Astrocyte of the spinal cord (primary cell): ENCODE measurements at regions not wholly inside any gene's neighbourhood (a gene's known extent, or its start where the extent isn't known, plus 50 kb on each side); places are given as distances from the start of the nearest gene placed in this dataset.

Source experiments
- DNase-seq: peaks from one replicate; pipeline ENCODE4 v3.0.0; 2011; ENCODE audit warnings: low read depth, low spot score
- H3K4me3 ChIP-seq: 2 replicates; pipeline ENCODE4 v1.5.1; 2011; ENCODE audit warnings: low read depth, mild to moderate bottlenecking, low read length, moderate library complexity
- in situ Hi-C: cut with HindIII; loops from 2 replicates; pipeline ENCODE4 v1.10.0; 2017; ENCODE audit warnings: low sequenced_read_pairs
- TF ChIP-seq, protein P1 (sequence below): IDR thresholded peaks from 2 replicates; pipeline ENCODE4 v1.5.1; 2012; ENCODE audit warnings: low read depth, mild to moderate bottlenecking, low read length, inconsistent platforms

DNA sequence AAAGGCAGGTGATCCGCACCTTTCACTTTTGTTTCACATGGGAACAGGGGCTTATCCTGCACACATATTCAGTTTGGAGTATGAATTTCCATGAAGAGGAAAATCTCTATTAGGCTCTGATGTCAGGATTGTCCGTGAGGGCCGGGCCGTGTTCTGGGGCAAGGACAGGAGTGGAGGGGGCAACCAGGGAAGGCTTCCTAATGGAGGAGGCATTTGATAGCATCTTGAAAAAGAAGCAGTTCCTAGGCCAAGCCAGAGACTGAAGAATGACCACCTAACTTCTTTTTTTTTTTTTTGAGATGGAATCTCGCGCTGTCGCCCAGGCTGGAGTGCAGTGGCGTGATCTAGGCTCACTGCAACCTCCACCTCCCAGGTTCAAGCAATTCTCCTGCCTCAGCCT, 174.2 kb downstream of the SEC14L1 start:
- H3K4me3 ChIP-seq = no peak overlapping the region
- in situ Hi-C loops = no loop called here
- no peak for DNase-seq
- TF ChIP-seq, protein P1, sequence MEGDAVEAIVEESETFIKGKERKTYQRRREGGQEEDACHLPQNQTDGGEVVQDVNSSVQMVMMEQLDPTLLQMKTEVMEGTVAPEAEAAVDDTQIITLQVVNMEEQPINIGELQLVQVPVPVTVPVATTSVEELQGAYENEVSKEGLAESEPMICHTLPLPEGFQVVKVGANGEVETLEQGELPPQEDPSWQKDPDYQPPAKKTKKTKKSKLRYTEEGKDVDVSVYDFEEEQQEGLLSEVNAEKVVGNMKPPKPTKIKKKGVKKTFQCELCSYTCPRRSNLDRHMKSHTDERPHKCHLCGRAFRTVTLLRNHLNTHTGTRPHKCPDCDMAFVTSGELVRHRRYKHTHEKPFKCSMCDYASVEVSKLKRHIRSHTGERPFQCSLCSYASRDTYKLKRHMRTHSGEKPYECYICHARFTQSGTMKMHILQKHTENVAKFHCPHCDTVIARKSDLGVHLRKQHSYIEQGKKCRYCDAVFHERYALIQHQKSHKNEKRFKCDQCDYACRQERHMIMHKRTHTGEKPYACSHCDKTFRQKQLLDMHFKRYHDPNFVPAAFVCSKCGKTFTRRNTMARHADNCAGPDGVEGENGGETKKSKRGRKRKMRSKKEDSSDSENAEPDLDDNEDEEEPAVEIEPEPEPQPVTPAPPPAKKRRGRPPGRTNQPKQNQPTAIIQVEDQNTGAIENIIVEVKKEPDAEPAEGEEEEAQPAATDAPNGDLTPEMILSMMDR = no peak

DNA sequence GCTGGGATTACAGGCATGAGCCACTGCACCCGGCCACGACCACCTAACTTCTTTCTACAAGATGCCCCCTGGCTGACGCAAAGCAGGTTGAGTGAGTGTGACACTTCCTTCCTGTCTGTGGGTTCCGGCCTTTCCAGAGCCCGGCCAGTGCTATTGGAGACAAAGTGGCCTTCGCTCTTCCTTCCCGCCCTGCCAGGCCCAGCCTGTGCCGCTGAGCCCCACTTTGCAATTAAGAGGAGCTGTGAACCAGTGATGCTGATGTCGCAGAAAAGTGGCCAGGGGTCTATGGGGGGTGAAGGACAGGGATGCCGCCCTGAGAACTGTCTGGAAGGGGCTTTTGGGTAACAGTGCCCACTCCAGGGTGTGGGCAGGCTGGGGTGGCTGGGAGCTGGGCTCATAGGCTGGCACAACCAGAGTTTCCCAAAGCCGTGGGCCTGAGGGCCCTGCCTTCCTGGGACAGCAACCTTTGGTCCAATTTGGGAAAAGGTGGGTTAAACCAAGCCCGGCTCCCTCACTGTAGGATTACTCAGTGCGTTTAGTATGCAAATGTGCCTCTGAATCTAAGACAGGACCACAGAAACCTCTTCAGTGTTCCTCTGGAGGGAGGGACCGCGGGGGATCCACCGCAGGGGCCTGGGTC, 174.9 kb downstream of the SEC14L1 start:
- TF ChIP-seq, protein P1 = no peak
- in situ Hi-C loops = no loop called here
- no peak overlapping the region for H3K4me3 ChIP-seq
- no peak for DNase-seq

DNA sequence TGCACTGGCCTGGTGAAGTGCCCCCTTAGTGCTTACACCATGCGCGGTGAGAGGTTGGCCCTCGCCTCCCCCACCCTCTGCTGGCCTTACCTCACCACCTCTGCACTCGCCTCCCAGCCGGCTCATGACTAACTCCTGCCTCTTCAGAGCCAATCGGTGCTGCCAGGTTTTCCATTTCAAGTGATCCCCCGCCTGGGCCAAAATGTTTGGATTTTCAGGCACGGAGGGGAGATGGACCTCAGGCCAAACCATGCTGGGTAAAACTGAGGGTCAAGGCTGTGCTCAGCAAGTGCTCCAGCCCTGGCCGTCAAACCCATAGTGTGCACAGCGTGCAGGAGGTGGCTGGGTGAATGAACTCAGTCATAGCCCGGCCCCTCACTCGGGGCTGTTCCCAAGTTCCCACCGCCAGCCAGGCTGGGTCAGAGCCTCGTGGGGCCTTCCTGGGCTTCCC, 175.4 kb downstream of the SEC14L1 start:
- peak; percentile 89 for DNase-seq
- in situ Hi-C loops = no loop called here
- TF ChIP-seq, protein P1 = no peak
- H3K4me3 ChIP-seq = no peak overlapping the region

DNA sequence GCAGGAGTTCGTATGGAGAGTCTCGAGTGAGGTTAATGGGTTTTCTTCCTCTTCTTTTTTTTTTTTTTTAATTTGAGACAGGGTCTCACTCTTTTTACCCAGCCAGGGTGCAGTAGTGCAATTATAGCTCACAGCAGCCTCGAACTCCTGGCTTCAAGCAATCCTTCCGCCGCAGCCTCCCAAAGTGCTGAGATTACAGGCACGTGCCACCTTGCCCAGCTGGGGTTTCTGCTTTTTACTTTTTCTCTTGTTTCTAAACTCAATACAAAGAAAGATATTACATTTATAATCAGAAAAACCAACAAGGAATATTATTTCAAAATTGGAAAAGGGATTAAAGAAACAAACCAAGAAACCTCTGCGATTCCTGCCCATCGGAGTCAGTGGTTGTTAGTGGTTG, 175.9 kb downstream of the SEC14L1 start:
- DNase-seq = no peak
- in situ Hi-C loops = no loop called here
- no peak overlapping the region for H3K4me3 ChIP-seq
- TF ChIP-seq, protein P1 = no peak

DNA sequence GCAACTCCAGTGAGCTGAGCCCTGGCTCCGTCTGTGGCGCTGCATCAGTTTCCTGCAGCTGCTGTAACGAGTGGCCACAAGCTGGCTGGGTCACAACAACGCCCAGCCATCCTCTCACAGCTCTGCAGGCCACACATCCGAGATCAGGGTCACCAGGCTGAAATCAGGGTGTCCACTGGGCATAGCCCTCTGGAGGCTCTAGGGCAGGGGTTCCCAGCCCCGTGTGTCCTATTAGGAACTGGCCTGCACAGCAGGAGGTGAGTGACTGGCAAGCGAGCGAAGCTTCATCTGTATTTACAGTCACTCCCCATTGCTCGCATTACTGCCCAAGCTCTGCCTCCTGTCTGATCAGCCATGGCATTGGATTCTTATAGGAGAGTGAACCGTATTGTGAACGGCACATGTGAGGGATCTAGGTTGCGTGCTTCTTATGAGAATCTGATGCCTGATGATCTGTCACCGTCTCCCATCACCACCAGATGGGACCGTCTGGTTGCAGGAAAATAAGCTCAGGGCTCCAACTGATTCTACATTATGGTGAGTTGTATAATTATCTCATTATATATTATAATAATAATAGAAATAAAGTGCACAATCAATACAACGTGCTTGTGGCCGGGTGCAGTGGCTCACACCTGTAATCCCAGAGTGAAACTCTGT, 176.5 kb downstream of the SEC14L1 start:
- H3K4me3 ChIP-seq = no peak overlapping the region
- DNase-seq = peak; percentile 47
- TF ChIP-seq, protein P1 = no peak
- in situ Hi-C loops = no loop called here

DNA sequence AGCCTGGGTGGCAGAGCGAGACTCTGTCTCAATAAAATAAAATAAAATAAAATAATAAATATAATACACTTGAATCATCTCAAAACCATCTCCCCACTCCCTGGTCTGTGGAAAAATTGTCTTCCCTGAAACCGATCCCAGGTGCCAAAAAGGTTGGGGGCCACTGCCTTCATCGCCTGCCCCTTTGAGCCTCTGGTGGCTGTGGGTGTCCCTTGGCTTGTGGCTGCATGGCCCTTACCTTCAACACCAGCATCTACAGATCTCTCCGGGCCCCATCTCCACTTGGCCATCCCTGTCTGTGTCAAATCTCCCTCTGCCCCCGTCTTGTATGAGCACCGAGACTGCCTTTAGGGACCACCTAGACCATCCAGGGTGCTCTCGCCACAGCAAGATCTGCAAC, 177.3 kb downstream of the SEC14L1 start:
- H3K4me3 ChIP-seq = no peak overlapping the region
- in situ Hi-C loops = no loop called here
- DNase-seq = no peak
- TF ChIP-seq, protein P1 = no peak
